IMR-90 (cell line): ENCODE measurements at regions not wholly inside any gene's neighbourhood (a gene's known extent, or its start where the extent isn't known, plus 50 kb on each side); places are given as distances from the start of the nearest gene placed in this dataset.

ENCODE experiments used
- ATAC-seq: fragments of 200-7000 bp; cut with Tn5 transposase; 2 replicates; pipeline ENCODE4 v1.9.1; 2020; ENCODE audit warnings: low read depth, mild to moderate bottlenecking, moderate library complexity
- BruUV-seq: library from RNA; stranded (reverse); fragments of 400-500 nt; replicated peaks from 2 replicates; lab custom pipeline; 2021; lab: Mats Ljungman, UMichigan
- CTCF ChIA-PET: fragments of 300-600 bp; formaldehyde crosslinking; extraction: SDS; loops from one replicate; lab custom pipeline; 2021; ENCODE audit warnings: antibody characterized with exemption; lab: Yijun Ruan, JAX
- POLR2A ChIA-PET: fragments of 300-600 bp; sonication (Branson Sonifier 250); formaldehyde crosslinking; loops from one replicate; lab custom pipeline; 2022; ENCODE audit warnings: antibody characterized with exemption; ENCODE audit not compliant: unreplicated experiment; lab: Charles Lee
- DNase-seq: peaks from one replicate; pipeline ENCODE4 v3.0.0; 2013
- H2AFZ ChIP-seq: replicated peaks from 2 replicates; pipeline ENCODE3; 2013; ENCODE audit warnings: low read length, mild to moderate bottlenecking; ENCODE audit not compliant: poor library complexity
- H2AK5ac ChIP-seq: 2 replicates; pipeline ENCODE4 v1.6.1; 2013; ENCODE audit warnings: low read depth, low read length, inconsistent platforms
- H2AK9ac ChIP-seq: replicated peaks from 2 replicates; pipeline ENCODE3; 2013; ENCODE audit warnings: mild to moderate bottlenecking, low read depth, low read length, moderate library complexity; ENCODE audit not compliant: poor library complexity
- H2BK120ac ChIP-seq: 2 replicates; pipeline ENCODE4 v1.6.1; 2013; ENCODE audit warnings: low read depth, low read length, inconsistent platforms
- H2BK15ac ChIP-seq: 3 replicates; pipeline ENCODE4 v1.6.1; 2013; ENCODE audit warnings: low read depth, low read length, inconsistent platforms
- H2BK20ac ChIP-seq: 2 replicates; pipeline ENCODE4 v1.6.1; 2013; ENCODE audit warnings: low read depth, mild to moderate bottlenecking, inconsistent platforms, low read length, moderate library complexity
- H2BK5ac ChIP-seq: 2 replicates; pipeline ENCODE4 v1.6.1; 2013; ENCODE audit warnings: mild to moderate bottlenecking, low read depth, low read length, inconsistent platforms; ENCODE audit not compliant: poor library complexity, severe bottlenecking
- H3K14ac ChIP-seq: replicated peaks from 2 replicates; pipeline ENCODE4 v1.6.1; 2013; ENCODE audit warnings: low read depth, low read length, inconsistent platforms
- H3K18ac ChIP-seq: 2 replicates; pipeline ENCODE4 v1.6.1; 2013; ENCODE audit warnings: low read depth, low read length, control low read depth
- H3K23ac ChIP-seq: 2 replicates; pipeline ENCODE4 v1.6.1; 2013; ENCODE audit warnings: low read depth, low read length, inconsistent platforms
- H3K27ac ChIP-seq: 2 replicates; pipeline ENCODE4 v1.5.1; 2013; ENCODE audit warnings: mild to moderate bottlenecking, control low read depth, low read length; ENCODE audit not compliant: insufficient read depth
- H3K27me3 ChIP-seq: 2 replicates; pipeline ENCODE4 v1.6.1; 2013; ENCODE audit warnings: low read length; ENCODE audit not compliant: control insufficient read depth, insufficient read depth
- H3K36me3 ChIP-seq: 2 replicates; pipeline ENCODE4 v1.6.1; 2013; ENCODE audit warnings: low read length, mixed read lengths; ENCODE audit not compliant: control insufficient read depth, insufficient read depth
- H3K4ac ChIP-seq: 2 replicates; pipeline ENCODE4 v1.6.1; 2013; ENCODE audit warnings: low read depth, low read length, inconsistent platforms
- H3K4me1 ChIP-seq: 2 replicates; pipeline ENCODE4 v1.6.1; 2013; ENCODE audit warnings: low read length, mixed read lengths; ENCODE audit not compliant: control insufficient read depth, insufficient read depth
- H3K4me2 ChIP-seq: 2 replicates; pipeline ENCODE4 v1.6.1; 2013; ENCODE audit warnings: low read depth, mild to moderate bottlenecking, control low read depth, low read length, moderate library complexity
- H3K4me3 ChIP-seq: 2 replicates; pipeline ENCODE4 v1.5.1; 2013; ENCODE audit warnings: low read depth, mild to moderate bottlenecking, control low read depth, low read length, moderate library complexity; ENCODE audit not compliant: insufficient read depth
- H3K56ac ChIP-seq: 2 replicates; pipeline ENCODE4 v1.6.1; 2013; ENCODE audit warnings: low read length, inconsistent platforms; ENCODE audit not compliant: insufficient read depth; ENCODE audit errors: extremely low read depth
- H3K79me1 ChIP-seq, 2 experiments: 2 replicates each; pipeline ENCODE4 v1.6.1; 2013; ENCODE audit warnings: low read length in 2 of 2, inconsistent platforms in 1 of 2, low read depth in 1 of 2
- H3K9ac ChIP-seq: 2 replicates; pipeline ENCODE4 v1.6.1; 2013; ENCODE audit warnings: low read depth, low read length, control low read depth
- H3K9me1 ChIP-seq: 2 replicates; pipeline ENCODE4 v1.6.1; 2013; ENCODE audit warnings: low read length, inconsistent platforms; ENCODE audit not compliant: insufficient read depth
- H3K9me3 ChIP-seq: 2 replicates; pipeline ENCODE4 v1.6.1; 2013; ENCODE audit warnings: low read length; ENCODE audit not compliant: control insufficient read depth, insufficient read depth
- H4K20me1 ChIP-seq: 2 replicates; pipeline ENCODE4 v1.6.1; 2013; ENCODE audit warnings: low read length, inconsistent platforms; ENCODE audit not compliant: insufficient read depth
- H4K5ac ChIP-seq: 2 replicates; pipeline ENCODE4 v1.6.1; 2013; ENCODE audit warnings: mild to moderate bottlenecking, low read depth, low read length, control low read depth
- H4K8ac ChIP-seq, 2 experiments: 2 replicates each; pipeline ENCODE4 v1.6.1; 2013; ENCODE audit warnings: low read depth in 2 of 2, low read length in 2 of 2, control low read depth in 1 of 2, inconsistent platforms in 1 of 2
- H4K91ac ChIP-seq: 2 replicates; pipeline ENCODE4 v1.6.1; 2013; ENCODE audit warnings: low read depth, low read length, inconsistent platforms; ENCODE audit not compliant: insufficient read depth
- BHLHE40 ChIP-seq: fragments of 150-350 bp; IDR thresholded peaks from 2 replicates; pipeline ENCODE4 v1.6.1; 2016; ENCODE audit warnings: mild to moderate bottlenecking, low read depth, low read length
- CEBPB ChIP-seq: IDR thresholded peaks from 2 replicates; pipeline ENCODE4 v1.6.1; 2012; ENCODE audit warnings: low read depth, low read length, improper control_type of control experiment
- CHD1 ChIP-seq: IDR thresholded peaks from 2 replicates; pipeline ENCODE4 v1.6.1; 2012; ENCODE audit warnings: low read depth, low read length, improper control_type of control experiment
- ELK1 ChIP-seq: fragments of 150-350 bp; IDR thresholded peaks from 2 replicates; pipeline ENCODE4 v1.6.1; 2016; ENCODE audit warnings: low read depth, mild to moderate bottlenecking, low read length, moderate library complexity, borderline replicate concordance
- FOS ChIP-seq: fragments of 150-350 bp; IDR thresholded peaks from 2 replicates; pipeline ENCODE4 v1.6.1; 2016; ENCODE audit warnings: low read depth, low read length
- MAFK ChIP-seq: IDR thresholded peaks from 2 replicates; pipeline ENCODE4 v1.6.1; 2012; ENCODE audit warnings: low read depth, low read length, improper control_type of control experiment
- MAZ ChIP-seq: IDR thresholded peaks from 2 replicates; pipeline ENCODE4 v1.6.1; 2012; ENCODE audit warnings: low read depth, mild to moderate bottlenecking, low read length, improper control_type of control experiment, moderate library complexity, borderline replicate concordance
- MXI1 ChIP-seq: IDR thresholded peaks from 2 replicates; pipeline ENCODE4 v1.6.1; 2012; ENCODE audit warnings: low read depth, mild to moderate bottlenecking, low read length, moderate library complexity, borderline replicate concordance
- NFE2L2 ChIP-seq: fragments of 150-350 bp; IDR thresholded peaks from 2 replicates; pipeline ENCODE4 v1.6.1; 2016; ENCODE audit warnings: low read depth, mild to moderate bottlenecking, low read length
- POLR2A ChIP-seq: IDR thresholded peaks from 2 replicates; pipeline ENCODE4 v1.6.1; 2012; ENCODE audit warnings: mild to moderate bottlenecking, low read depth, low read length
- RAD21 ChIP-seq: IDR thresholded peaks from 2 replicates; pipeline ENCODE4 v1.6.1; 2012; ENCODE audit warnings: low read length, improper control_type of control experiment
- RCOR1 ChIP-seq: IDR thresholded peaks from 2 replicates; pipeline ENCODE4 v1.6.1; 2012; ENCODE audit warnings: mild to moderate bottlenecking, low read length, improper control_type of control experiment; ENCODE audit not compliant: insufficient replicate concordance
- RFX5 ChIP-seq: IDR thresholded peaks from 2 replicates; pipeline ENCODE4 v1.8.0; 2012; ENCODE audit warnings: low read depth, mild to moderate bottlenecking, low read length, moderate library complexity
- SMC3 ChIP-seq: fragments of 150-350 bp; IDR thresholded peaks from 2 replicates; pipeline ENCODE4 v1.6.1; 2016; ENCODE audit warnings: low read depth, mild to moderate bottlenecking, antibody characterized with exemption, low read length, moderate library complexity
- USF2 ChIP-seq: fragments of 150-350 bp; IDR thresholded peaks from 2 replicates; pipeline ENCODE4 v1.6.1; 2017; ENCODE audit warnings: mild to moderate bottlenecking, antibody characterized with exemption, low read length, low read depth
- WGBS, 2 experiments: methylation state at CpG; one replicate each; pipeline versions ENCODE4 v1.1.5 to v1.1.7; 2013; ENCODE audit warnings: missing lambda C conversion rate in 2 of 2; ENCODE audit not compliant: insufficient read length in 1 of 2; ENCODE audit errors: extremely low coverage in 2 of 2; 5-methylcytosine and 5-hydroxymethylcytosine counted together
- dilution Hi-C: fragments of 300-500 bp; cut with HindIII; formaldehyde crosslinking; loops from one replicate; pipeline ENCODE4 v1.14.3; 2018; ENCODE audit warnings: low sequenced_read_pairs; ENCODE audit not compliant: unreplicated experiment
- in situ Hi-C: fragments of 300-500 bp; cut with MboI; formaldehyde crosslinking; loops from 3 replicates; pipeline ENCODE4 v1.14.3; 2019; ENCODE audit warnings: low sequenced_read_pairs, inconsistent platforms, mixed read lengths
- intact Hi-C: fragments of 100-400 bp; cut with micrococcal nuclease; formaldehyde crosslinking; loops from 2 replicates; pipeline ENCODE4 v1.10.0; 2022
- TF ChIP-seq, protein P1 (sequence below): conservative IDR thresholded peaks from 2 replicates; pipeline ENCODE4 v1.5.1; 2012; ENCODE audit warnings: mild to moderate bottlenecking, low read depth, low read length, improper control_type of control experiment

DNA sequence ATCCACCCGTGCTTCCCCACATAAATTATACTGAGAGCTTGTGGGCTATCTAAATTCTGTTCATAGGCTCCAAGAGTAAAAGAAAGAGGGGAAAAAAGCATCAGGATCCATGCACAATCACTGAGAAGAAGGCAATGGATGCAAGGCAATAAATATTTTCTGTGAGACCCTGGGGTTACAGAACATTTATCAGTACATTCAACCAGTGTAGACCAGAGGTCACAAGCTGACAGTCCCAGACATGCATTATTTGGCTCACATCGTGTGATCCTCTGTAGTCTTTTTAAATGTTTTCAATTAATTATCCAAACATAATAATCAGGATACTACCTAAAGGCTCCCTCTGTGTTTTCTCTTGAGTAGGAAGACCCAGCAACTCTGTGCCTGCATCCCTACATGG, 267.9 kb upstream of the CAND1 start:
- H3K9me1 ChIP-seq, result no peaks in the 10 kb centered on the region
- H2AK9ac ChIP-seq, result no peak overlapping the region
- dilution Hi-C loops (no loop called here), intact Hi-C loops (no loop called here), in situ Hi-C loops (no loop called here)
- ChIA-PET CTCF (no interaction called here), POLR2A (no interaction called here)
- H3K4ac ChIP-seq, result no peak overlapping the region
- WGBS, 2 experiments, result no CpG with 5 or more reads among the region's 2 CpGs
- no peak overlapping the region for H2BK5ac ChIP-seq
- no peaks in the 10 kb centered on the region for H3K36me3 ChIP-seq
- DNase-seq, result no peak
- H3K9ac ChIP-seq, result no peak overlapping the region
- no peaks in the 10 kb centered on the region for H3K4me1 ChIP-seq
- BruUV-seq, result no TSS peak
- H2AFZ ChIP-seq, result no peak overlapping the region
- ATAC-seq, result no peak
- H3K4me2 ChIP-seq, result no peak overlapping the region
- H3K79me1 ChIP-seq, result no peaks in the 10 kb centered on the region
- no peak overlapping the region for H2BK120ac ChIP-seq
- H2AK5ac ChIP-seq, result no peak overlapping the region
- no peak overlapping the region for H2BK20ac ChIP-seq
- no peak overlapping the region for H4K5ac ChIP-seq
- H4K91ac ChIP-seq, result no peak overlapping the region
- no peak overlapping the region for H3K27ac ChIP-seq
- no peak overlapping the region for H4K8ac ChIP-seq
- no peak overlapping the region for H3K23ac ChIP-seq
- no peak overlapping the region for H2BK15ac ChIP-seq
- no peaks in the 10 kb centered on the region for H3K27me3 ChIP-seq
- H3K9me3 ChIP-seq, result no peaks in the 10 kb centered on the region
- no peak overlapping the region for H3K56ac ChIP-seq
- H3K18ac ChIP-seq, result no peak overlapping the region
- H3K4me3 ChIP-seq, result no peak overlapping the region
- no peak overlapping the region for H3K14ac ChIP-seq
- TF ChIP-seq ELK1, result no peak
- TF ChIP-seq, protein P1, sequence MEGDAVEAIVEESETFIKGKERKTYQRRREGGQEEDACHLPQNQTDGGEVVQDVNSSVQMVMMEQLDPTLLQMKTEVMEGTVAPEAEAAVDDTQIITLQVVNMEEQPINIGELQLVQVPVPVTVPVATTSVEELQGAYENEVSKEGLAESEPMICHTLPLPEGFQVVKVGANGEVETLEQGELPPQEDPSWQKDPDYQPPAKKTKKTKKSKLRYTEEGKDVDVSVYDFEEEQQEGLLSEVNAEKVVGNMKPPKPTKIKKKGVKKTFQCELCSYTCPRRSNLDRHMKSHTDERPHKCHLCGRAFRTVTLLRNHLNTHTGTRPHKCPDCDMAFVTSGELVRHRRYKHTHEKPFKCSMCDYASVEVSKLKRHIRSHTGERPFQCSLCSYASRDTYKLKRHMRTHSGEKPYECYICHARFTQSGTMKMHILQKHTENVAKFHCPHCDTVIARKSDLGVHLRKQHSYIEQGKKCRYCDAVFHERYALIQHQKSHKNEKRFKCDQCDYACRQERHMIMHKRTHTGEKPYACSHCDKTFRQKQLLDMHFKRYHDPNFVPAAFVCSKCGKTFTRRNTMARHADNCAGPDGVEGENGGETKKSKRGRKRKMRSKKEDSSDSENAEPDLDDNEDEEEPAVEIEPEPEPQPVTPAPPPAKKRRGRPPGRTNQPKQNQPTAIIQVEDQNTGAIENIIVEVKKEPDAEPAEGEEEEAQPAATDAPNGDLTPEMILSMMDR, result no peak
- TF ChIP-seq MXI1, result no peak
- TF ChIP-seq MAZ, result no peak
- TF ChIP-seq SMC3, result no peak
- no peak for TF ChIP-seq BHLHE40
- TF ChIP-seq RCOR1, result no peak
- no peak for TF ChIP-seq POLR2A
- TF ChIP-seq FOS, result no peak
- TF ChIP-seq NFE2L2, result no peak
- no peak for TF ChIP-seq USF2
- no peak for TF ChIP-seq CHD1
- TF ChIP-seq RFX5, result no peak
- no peak for TF ChIP-seq MAFK
- TF ChIP-seq RAD21, result no peak
- no peak for TF ChIP-seq CEBPB
- no peaks in the 10 kb centered on the region for H4K20me1 ChIP-seq
